ENCODE measurements at regions not wholly inside any gene's neighbourhood (a gene's known extent, or its start where the extent isn't known, plus 50 kb on each side); places are given as distances from the start of the nearest gene placed in this dataset.

- DNase-seq (ENCODE audit: low spot score in 2 of 2, unreplicated experiment in 2 of 2): no peak
- no peak overlapping the region for H3K4me3 Mint-ChIP-seq
- no peaks in the 10 kb centered on the region for H3K36me3 Mint-ChIP-seq
- no peak overlapping the region for H3K27ac Mint-ChIP-seq
- H3K9me3 Mint-ChIP-seq: peaks cover 13% of the 10 kb centered on the region
- no peaks in the 10 kb centered on the region for H3K27me3 Mint-ChIP-seq (ENCODE audit: low read depth)
- TF ChIP-seq CTCF (IDR thresholded peaks at IDR 0.05; ENCODE audit: unreplicated experiment): no peak
- peaks cover 1% of the 10 kb centered on the region for H3K4me1 Mint-ChIP-seq
These were observed 423.7 kb downstream of the TXNL1 start for GRCh38 chr18:56214706-56215105.

GRCh38 chr18:56210520-56210919 lies 427.9 kb downstream of the TXNL1 start:
- Mint-ChIP-seq H3K27ac (no peak overlapping the region), H3K9me3 (peaks cover 4% of the 10 kb centered on the region), H3K4me1 (peaks cover 1% of the 10 kb centered on the region), H3K36me3 (no peaks in the 10 kb centered on the region), H3K27me3 (ENCODE audit: low read depth) (no peaks in the 10 kb centered on the region), H3K4me3 (no peak overlapping the region)
- DNase-seq (ENCODE audit: low spot score in 2 of 2, unreplicated experiment in 2 of 2): no peak
- TF ChIP-seq CTCF (IDR thresholded peaks at IDR 0.05; ENCODE audit: unreplicated experiment): no peak

GRCh38 chr18:56207989-56208388 lies 430.4 kb downstream of the TXNL1 start:
- H3K9me3 Mint-ChIP-seq: peaks cover 21% of the 10 kb centered on the region
- no peaks in the 10 kb centered on the region for H3K4me1 Mint-ChIP-seq
- TF ChIP-seq CTCF (IDR thresholded peaks at IDR 0.05; ENCODE audit: unreplicated experiment): no peak
- no peak overlapping the region for H3K4me3 Mint-ChIP-seq
- H3K27ac Mint-ChIP-seq: no peak overlapping the region
- no peaks in the 10 kb centered on the region for H3K36me3 Mint-ChIP-seq
- DNase-seq (ENCODE audit: low spot score in 2 of 2, unreplicated experiment in 2 of 2): no peak
- H3K27me3 Mint-ChIP-seq (ENCODE audit: low read depth): no peaks in the 10 kb centered on the region

GRCh38 chr18:56204052-56204451 lies 434.3 kb downstream of the TXNL1 start:
- peaks cover 21% of the 10 kb centered on the region for H3K9me3 Mint-ChIP-seq
- DNase-seq (ENCODE audit: low spot score in 2 of 2, unreplicated experiment in 2 of 2): no peak
- H3K4me3 Mint-ChIP-seq: no peak overlapping the region
- H3K4me1 Mint-ChIP-seq: no peaks in the 10 kb centered on the region
- no peak for TF ChIP-seq CTCF (IDR thresholded peaks at IDR 0.05; ENCODE audit: unreplicated experiment)
- no peaks in the 10 kb centered on the region for H3K27me3 Mint-ChIP-seq (ENCODE audit: low read depth)
- no peaks in the 10 kb centered on the region for H3K36me3 Mint-ChIP-seq
- no peak overlapping the region for H3K27ac Mint-ChIP-seq

GRCh38 chr18:56202678-56203077 lies 435.7 kb downstream of the TXNL1 start:
- Mint-ChIP-seq H3K9me3 (peaks cover 19% of the 10 kb centered on the region), H3K4me3 (no peak overlapping the region), H3K27ac (no peak overlapping the region), H3K36me3 (no peaks in the 10 kb centered on the region), H3K4me1 (no peaks in the 10 kb centered on the region), H3K27me3 (ENCODE audit: low read depth) (no peaks in the 10 kb centered on the region)
- DNase-seq (ENCODE audit: low spot score in 2 of 2, unreplicated experiment in 2 of 2): no peak
- TF ChIP-seq CTCF (IDR thresholded peaks at IDR 0.05; ENCODE audit: unreplicated experiment): no peak

- peaks cover 16% of the 10 kb centered on the region for H3K9me3 Mint-ChIP-seq
- H3K27ac Mint-ChIP-seq: no peak overlapping the region
- no peaks in the 10 kb centered on the region for H3K27me3 Mint-ChIP-seq (ENCODE audit: low read depth)
- no peaks in the 10 kb centered on the region for H3K36me3 Mint-ChIP-seq
- DNase-seq (ENCODE audit: low spot score in 2 of 2, unreplicated experiment in 2 of 2): no peak
- TF ChIP-seq CTCF (IDR thresholded peaks at IDR 0.05; ENCODE audit: unreplicated experiment): no peak
- H3K4me1 Mint-ChIP-seq: peaks cover 4% of the 10 kb centered on the region
- H3K4me3 Mint-ChIP-seq: no peak overlapping the region
These were observed 437.9 kb downstream of the TXNL1 start for GRCh38 chr18:56200381-56200911.
